ENCODE measurements at regions not wholly inside any gene's neighbourhood (a gene's known extent, or its start where the extent isn't known, plus 50 kb on each side); places are given as distances from the start of the nearest gene placed in this dataset.
"Not testable (repeated sequence)": the region's sequence is repeated elsewhere in the genome, so short reads cannot be mapped to it uniquely, and the experiment has no call there.

DNA sequence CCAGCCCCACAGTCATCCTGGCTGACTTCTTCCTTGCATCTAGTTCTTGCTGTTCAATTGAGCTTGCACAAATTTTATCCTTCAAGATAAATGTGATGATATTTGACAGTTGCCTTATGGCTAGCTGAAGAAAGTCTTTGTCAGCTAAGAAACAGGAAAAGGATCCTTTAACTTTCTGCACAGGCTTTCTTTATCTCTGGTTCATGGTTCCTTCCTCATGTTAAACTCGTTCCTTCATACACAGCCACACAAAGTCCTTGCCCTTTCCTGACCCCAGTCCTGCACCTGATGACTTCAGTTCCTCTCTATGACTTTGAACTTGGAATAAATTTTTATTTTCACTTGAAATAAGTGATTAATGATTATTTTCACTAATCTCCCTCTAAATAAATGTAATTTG, 132.5 kb upstream of the PRSS3 start:
- no peaks in the 10 kb centered on the region for H3K27me3 ChIP-seq
- DNase-seq, result no peak
- H3K4me1 ChIP-seq, result no peaks in the 10 kb centered on the region
- H3K4me3 ChIP-seq (ENCODE audit: low read depth, low read length), result no peak overlapping the region
- TF ChIP-seq, protein P1, sequence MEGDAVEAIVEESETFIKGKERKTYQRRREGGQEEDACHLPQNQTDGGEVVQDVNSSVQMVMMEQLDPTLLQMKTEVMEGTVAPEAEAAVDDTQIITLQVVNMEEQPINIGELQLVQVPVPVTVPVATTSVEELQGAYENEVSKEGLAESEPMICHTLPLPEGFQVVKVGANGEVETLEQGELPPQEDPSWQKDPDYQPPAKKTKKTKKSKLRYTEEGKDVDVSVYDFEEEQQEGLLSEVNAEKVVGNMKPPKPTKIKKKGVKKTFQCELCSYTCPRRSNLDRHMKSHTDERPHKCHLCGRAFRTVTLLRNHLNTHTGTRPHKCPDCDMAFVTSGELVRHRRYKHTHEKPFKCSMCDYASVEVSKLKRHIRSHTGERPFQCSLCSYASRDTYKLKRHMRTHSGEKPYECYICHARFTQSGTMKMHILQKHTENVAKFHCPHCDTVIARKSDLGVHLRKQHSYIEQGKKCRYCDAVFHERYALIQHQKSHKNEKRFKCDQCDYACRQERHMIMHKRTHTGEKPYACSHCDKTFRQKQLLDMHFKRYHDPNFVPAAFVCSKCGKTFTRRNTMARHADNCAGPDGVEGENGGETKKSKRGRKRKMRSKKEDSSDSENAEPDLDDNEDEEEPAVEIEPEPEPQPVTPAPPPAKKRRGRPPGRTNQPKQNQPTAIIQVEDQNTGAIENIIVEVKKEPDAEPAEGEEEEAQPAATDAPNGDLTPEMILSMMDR (IDR thresholded peaks at IDR 0.05; ENCODE audit: low read depth, low read length), result no peak
- no peaks in the 10 kb centered on the region for H3K36me3 ChIP-seq
- H3K9me3 ChIP-seq, result no peaks in the 10 kb centered on the region

GRCh38 chr9:33676194-33676745, 119.1 kb upstream of the PRSS3 start:
- not testable (repeated sequence) for H3K27me3 ChIP-seq, DNase-seq, H3K36me3 ChIP-seq, H3K4me1 ChIP-seq, H3K9me3 ChIP-seq
- H3K4me3 ChIP-seq (ENCODE audit: low read depth, low read length), result peak overlapping the region; percentile 70

GRCh38 chr9:33676746-33677505, 118.4 kb upstream of the PRSS3 start:
- Histone ChIP-seq H3K27me3 (no peaks in the 10 kb centered on the region), H3K36me3 (no peaks in the 10 kb centered on the region), H3K4me3 (ENCODE audit: low read depth, low read length) (peak overlapping the region; percentile 70), H3K4me1 (no peaks in the 10 kb centered on the region), H3K9me3 (no peaks in the 10 kb centered on the region)
- TF ChIP-seq, protein P1 (IDR thresholded peaks at IDR 0.05; ENCODE audit: low read depth, low read length), result no peak
- peak; percentile 80 for DNase-seq

GRCh38 chr9:33677506-33677809, 117.9 kb upstream of the PRSS3 start:
- Histone ChIP-seq H3K27me3 (no peaks in the 10 kb centered on the region), H3K4me3 (ENCODE audit: low read depth, low read length) (peak overlapping the region; percentile 70), H3K4me1 (no peaks in the 10 kb centered on the region), H3K9me3 (no peaks in the 10 kb centered on the region), H3K36me3 (no peaks in the 10 kb centered on the region)
- DNase-seq, result no peak
- TF ChIP-seq, protein P1 (IDR thresholded peaks at IDR 0.05; ENCODE audit: low read depth, low read length), result no peak

GRCh38 chr9:33677961-33678360, 117.4 kb upstream of the PRSS3 start:
- DNase-seq, result no peak
- H3K4me1 ChIP-seq, result no peaks in the 10 kb centered on the region
- H3K4me3 ChIP-seq (ENCODE audit: low read depth, low read length), result peak overlapping the region; percentile 70
- no peaks in the 10 kb centered on the region for H3K36me3 ChIP-seq
- TF ChIP-seq, protein P1 (IDR thresholded peaks at IDR 0.05; ENCODE audit: low read depth, low read length), result no peak
- no peaks in the 10 kb centered on the region for H3K9me3 ChIP-seq
- H3K27me3 ChIP-seq, result no peaks in the 10 kb centered on the region

DNA sequence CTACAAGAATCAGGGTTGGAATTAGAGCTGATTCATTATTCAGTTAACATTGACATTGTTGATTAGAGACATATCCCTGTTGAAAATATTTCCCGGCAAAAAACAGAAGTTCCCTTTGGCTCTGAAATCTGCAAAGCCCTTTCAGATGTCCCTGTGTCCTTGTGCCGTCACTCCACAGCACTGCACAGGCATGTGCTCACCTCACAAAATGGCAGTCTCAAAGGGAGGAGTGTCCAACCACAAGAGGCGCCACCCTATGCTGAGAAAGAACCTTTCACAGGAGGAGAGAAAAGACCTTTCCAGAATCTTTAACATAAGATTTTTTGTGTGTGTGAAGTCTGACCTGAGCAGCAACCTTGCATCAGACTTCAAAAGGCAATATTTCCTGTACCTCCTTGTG, 112.8 kb upstream of the PRSS3 start:
- Histone ChIP-seq H3K27me3 (no peaks in the 10 kb centered on the region), H3K4me1 (no peaks in the 10 kb centered on the region), H3K4me3 (ENCODE audit: low read depth, low read length) (no peak overlapping the region), H3K36me3 (no peaks in the 10 kb centered on the region), H3K9me3 (no peaks in the 10 kb centered on the region)
- no peak for DNase-seq
- TF ChIP-seq, protein P1 (IDR thresholded peaks at IDR 0.05; ENCODE audit: low read depth, low read length), result no peak
